ENCODE measurements at regions not wholly inside any gene's neighbourhood (a gene's known extent, or its start where the extent isn't known, plus 50 kb on each side); places are given as distances from the start of the nearest gene placed in this dataset.

DNA sequence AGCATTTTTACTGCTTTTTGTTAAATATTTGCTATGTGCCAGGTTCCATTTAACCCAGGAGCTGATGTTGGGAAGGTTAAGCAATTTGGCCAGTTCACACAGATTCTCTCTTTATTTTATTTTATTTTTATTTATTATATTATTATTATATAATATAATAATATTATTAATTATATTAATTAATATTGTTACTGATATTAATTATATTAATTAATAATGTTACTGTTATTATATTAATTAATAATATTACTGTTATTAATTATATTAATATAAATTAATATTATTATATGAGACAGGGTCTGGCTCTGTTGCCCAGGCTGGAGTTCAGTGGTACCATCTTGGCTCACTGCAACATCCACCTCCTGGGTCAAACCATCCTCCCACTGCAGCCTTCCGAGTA, 593.0 kb upstream of the SGCD start:
- TF ChIP-seq ZNF138 (CRISPR knock-in tag; conservative IDR thresholded peaks at IDR 0.05) = no peak
- TF ChIP-seq, protein P1, sequence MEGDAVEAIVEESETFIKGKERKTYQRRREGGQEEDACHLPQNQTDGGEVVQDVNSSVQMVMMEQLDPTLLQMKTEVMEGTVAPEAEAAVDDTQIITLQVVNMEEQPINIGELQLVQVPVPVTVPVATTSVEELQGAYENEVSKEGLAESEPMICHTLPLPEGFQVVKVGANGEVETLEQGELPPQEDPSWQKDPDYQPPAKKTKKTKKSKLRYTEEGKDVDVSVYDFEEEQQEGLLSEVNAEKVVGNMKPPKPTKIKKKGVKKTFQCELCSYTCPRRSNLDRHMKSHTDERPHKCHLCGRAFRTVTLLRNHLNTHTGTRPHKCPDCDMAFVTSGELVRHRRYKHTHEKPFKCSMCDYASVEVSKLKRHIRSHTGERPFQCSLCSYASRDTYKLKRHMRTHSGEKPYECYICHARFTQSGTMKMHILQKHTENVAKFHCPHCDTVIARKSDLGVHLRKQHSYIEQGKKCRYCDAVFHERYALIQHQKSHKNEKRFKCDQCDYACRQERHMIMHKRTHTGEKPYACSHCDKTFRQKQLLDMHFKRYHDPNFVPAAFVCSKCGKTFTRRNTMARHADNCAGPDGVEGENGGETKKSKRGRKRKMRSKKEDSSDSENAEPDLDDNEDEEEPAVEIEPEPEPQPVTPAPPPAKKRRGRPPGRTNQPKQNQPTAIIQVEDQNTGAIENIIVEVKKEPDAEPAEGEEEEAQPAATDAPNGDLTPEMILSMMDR (IDR thresholded peaks at IDR 0.05) = no peak
- TF ChIP-seq, protein P2, sequence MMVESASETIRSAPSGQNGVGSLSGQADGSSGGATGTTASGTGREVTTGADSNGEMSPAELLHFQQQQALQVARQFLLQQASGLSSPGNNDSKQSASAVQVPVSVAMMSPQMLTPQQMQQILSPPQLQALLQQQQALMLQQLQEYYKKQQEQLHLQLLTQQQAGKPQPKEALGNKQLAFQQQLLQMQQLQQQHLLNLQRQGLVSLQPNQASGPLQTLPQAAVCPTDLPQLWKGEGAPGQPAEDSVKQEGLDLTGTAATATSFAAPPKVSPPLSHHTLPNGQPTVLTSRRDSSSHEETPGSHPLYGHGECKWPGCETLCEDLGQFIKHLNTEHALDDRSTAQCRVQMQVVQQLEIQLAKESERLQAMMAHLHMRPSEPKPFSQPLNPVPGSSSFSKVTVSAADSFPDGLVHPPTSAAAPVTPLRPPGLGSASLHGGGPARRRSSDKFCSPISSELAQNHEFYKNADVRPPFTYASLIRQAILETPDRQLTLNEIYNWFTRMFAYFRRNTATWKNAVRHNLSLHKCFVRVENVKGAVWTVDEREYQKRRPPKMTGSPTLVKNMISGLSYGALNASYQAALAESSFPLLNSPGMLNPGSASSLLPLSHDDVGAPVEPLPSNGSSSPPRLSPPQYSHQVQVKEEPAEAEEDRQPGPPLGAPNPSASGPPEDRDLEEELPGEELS (CRISPR knock-in tag; IDR thresholded peaks at IDR 0.05) = no peak
- TF ChIP-seq CREM (CRISPR knock-in tag; IDR thresholded peaks at IDR 0.05) = no peak
- TF ChIP-seq NFYB (CRISPR knock-in tag; conservative IDR thresholded peaks at IDR 0.05; ENCODE audit: low read depth) = no peak
- TF ChIP-seq JUN (CRISPR knock-in tag; IDR thresholded peaks at IDR 0.05) = no peak
- TF ChIP-seq, protein P3, sequence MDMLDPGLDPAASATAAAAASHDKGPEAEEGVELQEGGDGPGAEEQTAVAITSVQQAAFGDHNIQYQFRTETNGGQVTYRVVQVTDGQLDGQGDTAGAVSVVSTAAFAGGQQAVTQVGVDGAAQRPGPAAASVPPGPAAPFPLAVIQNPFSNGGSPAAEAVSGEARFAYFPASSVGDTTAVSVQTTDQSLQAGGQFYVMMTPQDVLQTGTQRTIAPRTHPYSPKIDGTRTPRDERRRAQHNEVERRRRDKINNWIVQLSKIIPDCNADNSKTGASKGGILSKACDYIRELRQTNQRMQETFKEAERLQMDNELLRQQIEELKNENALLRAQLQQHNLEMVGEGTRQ (CRISPR knock-in tag; IDR thresholded peaks at IDR 0.05) = no peak
- TF ChIP-seq SP1 (CRISPR knock-in tag; conservative IDR thresholded peaks at IDR 0.05) = no peak
- no peak for TF ChIP-seq TEAD4 (CRISPR knock-in tag; IDR thresholded peaks at IDR 0.05)
- TF ChIP-seq, protein P4, sequence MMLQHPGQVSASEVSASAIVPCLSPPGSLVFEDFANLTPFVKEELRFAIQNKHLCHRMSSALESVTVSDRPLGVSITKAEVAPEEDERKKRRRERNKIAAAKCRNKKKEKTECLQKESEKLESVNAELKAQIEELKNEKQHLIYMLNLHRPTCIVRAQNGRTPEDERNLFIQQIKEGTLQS (CRISPR knock-in tag; conservative IDR thresholded peaks at IDR 0.05) = no peak
- TF ChIP-seq, protein P5, sequence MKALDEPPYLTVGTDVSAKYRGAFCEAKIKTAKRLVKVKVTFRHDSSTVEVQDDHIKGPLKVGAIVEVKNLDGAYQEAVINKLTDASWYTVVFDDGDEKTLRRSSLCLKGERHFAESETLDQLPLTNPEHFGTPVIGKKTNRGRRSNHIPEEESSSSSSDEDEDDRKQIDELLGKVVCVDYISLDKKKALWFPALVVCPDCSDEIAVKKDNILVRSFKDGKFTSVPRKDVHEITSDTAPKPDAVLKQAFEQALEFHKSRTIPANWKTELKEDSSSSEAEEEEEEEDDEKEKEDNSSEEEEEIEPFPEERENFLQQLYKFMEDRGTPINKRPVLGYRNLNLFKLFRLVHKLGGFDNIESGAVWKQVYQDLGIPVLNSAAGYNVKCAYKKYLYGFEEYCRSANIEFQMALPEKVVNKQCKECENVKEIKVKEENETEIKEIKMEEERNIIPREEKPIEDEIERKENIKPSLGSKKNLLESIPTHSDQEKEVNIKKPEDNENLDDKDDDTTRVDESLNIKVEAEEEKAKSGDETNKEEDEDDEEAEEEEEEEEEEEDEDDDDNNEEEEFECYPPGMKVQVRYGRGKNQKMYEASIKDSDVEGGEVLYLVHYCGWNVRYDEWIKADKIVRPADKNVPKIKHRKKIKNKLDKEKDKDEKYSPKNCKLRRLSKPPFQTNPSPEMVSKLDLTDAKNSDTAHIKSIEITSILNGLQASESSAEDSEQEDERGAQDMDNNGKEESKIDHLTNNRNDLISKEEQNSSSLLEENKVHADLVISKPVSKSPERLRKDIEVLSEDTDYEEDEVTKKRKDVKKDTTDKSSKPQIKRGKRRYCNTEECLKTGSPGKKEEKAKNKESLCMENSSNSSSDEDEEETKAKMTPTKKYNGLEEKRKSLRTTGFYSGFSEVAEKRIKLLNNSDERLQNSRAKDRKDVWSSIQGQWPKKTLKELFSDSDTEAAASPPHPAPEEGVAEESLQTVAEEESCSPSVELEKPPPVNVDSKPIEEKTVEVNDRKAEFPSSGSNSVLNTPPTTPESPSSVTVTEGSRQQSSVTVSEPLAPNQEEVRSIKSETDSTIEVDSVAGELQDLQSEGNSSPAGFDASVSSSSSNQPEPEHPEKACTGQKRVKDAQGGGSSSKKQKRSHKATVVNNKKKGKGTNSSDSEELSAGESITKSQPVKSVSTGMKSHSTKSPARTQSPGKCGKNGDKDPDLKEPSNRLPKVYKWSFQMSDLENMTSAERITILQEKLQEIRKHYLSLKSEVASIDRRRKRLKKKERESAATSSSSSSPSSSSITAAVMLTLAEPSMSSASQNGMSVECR (CRISPR knock-in tag; IDR thresholded peaks at IDR 0.05; ENCODE audit: borderline replicate concordance) = no peak
- no peak for TF ChIP-seq NR3C1 (CRISPR knock-in tag; conservative IDR thresholded peaks at IDR 0.05; ENCODE audit: low read depth)
